A549 (cell line): ENCODE measurements at regions not wholly inside any gene's neighbourhood (a gene's known extent, or its start where the extent isn't known, plus 50 kb on each side); places are given as distances from the start of the nearest gene placed in this dataset.

ENCODE experiments used
- ATAC-seq, 2 experiments: fragments of 200-7000 bp in 1 of 2; fragments of >200 bp in 1 of 2; cut with Nextera tagmentation in 1 of 2; cut with Tn5 transposase in 1 of 2; 3 replicates each; pipeline versions ENCODE4 v1.8.0 to v1.9.1; 2018 to 2020; ENCODE audit warnings: mild to moderate bottlenecking in 1 of 2, moderate library complexity in 1 of 2
- CTCF ChIA-PET: fragments of 300-600 bp; sonication (Branson Sonifier 250); formaldehyde crosslinking; extraction: SDS; loops from one replicate; lab custom pipeline; 2021; ENCODE audit warnings: antibody characterized with exemption, inconsistent platforms; lab: Yijun Ruan, JAX
- POLR2A ChIA-PET: fragments of 350-600 bp; formaldehyde crosslinking; extraction: SDS; loops from one replicate; lab custom pipeline; 2021; ENCODE audit warnings: antibody characterized with exemption, inconsistent platforms; lab: Yijun Ruan, JAX
- DNase-seq, 2 experiments: peaks; one replicate each; pipeline versions ENCODE4 v3.0.0 to v3.0.0-alpha.2; 2011 to 2016; ENCODE audit warnings: low read depth in 1 of 2, low spot score in 1 of 2
- FAIRE-seq: peaks from 2 replicates; lab custom pipeline; 2011; peaks lifted over from hg19 to GRCh38; lab: Jason Lieb, UNC
- H3K27ac ChIP-seq, 2 experiments: fragments of >200 bp; sonication (Bioruptor Twin); formaldehyde crosslinking; 3 replicates each; pipeline ENCODE4 v1.5.1; 2016 to 2017
- H3K4me1 ChIP-seq: fragments of >200 bp; sonication (Bioruptor Twin); formaldehyde crosslinking; 3 replicates; pipeline ENCODE4 v1.6.1; 2016
- H3K4me2 ChIP-seq: fragments of >200 bp; sonication (Bioruptor Twin); formaldehyde crosslinking; 3 replicates; pipeline ENCODE4 v1.6.1; 2016
- H3K4me3 ChIP-seq: fragments of >200 bp; sonication (Bioruptor Twin); formaldehyde crosslinking; 3 replicates; pipeline ENCODE4 v1.5.1; 2016
- H3K9me3 ChIP-seq: fragments of >200 bp; sonication (Bioruptor Twin); formaldehyde crosslinking; 3 replicates; pipeline ENCODE4 v1.6.1; 2016
- CTCF ChIP-seq: fragments of >200 bp; sonication (Bioruptor Twin); formaldehyde crosslinking; IDR thresholded peaks from 3 replicates; pipeline ENCODE4 v1.5.1; 2016
- ELK1 ChIP-seq: fragments of 150-350 bp; IDR thresholded peaks from 2 replicates; pipeline ENCODE4 v1.6.1; 2014; ENCODE audit warnings: low read depth, mild to moderate bottlenecking, low read length
- HOXA7 ChIP-seq: fragments of 250-450 bp; sonication (Bioruptor Pico); IDR thresholded peaks from 2 replicates; pipeline ENCODE4 v1.5.0; 2020; ENCODE audit warnings: mild to moderate bottlenecking, moderate library complexity
- JUNB ChIP-seq: fragments of >200 bp; sonication (Bioruptor Twin); formaldehyde crosslinking; IDR thresholded peaks from 2 replicates; pipeline ENCODE4 v1.6.1; 2016
- KDM1A ChIP-seq: fragments of 200-600 bp; sonication (generic); IDR thresholded peaks from 2 replicates; pipeline ENCODE4 v1.6.1; 2016; ENCODE audit warnings: low read depth, mild to moderate bottlenecking
- RARB ChIP-seq: fragments of 250-450 bp; sonication (Bioruptor Pico); IDR thresholded peaks from 2 replicates; pipeline ENCODE4 v1.8.0; 2021; ENCODE audit warnings: mild to moderate bottlenecking, moderate library complexity
- TFCP2L1 ChIP-seq: fragments of 250-450 bp; sonication (Bioruptor Pico); IDR thresholded peaks from 2 replicates; pipeline ENCODE4 v1.5.0; 2021; ENCODE audit warnings: mild to moderate bottlenecking
- WGBS: methylation state at CpG from one replicate; pipeline ENCODE4 v1.1.6; 2017; ENCODE audit errors: missing lambda C conversion rate; 5-methylcytosine and 5-hydroxymethylcytosine counted together
- TF ChIP-seq, protein P1 (sequence below): IDR thresholded peaks from 2 replicates; pipeline ENCODE4 v1.6.1; 2012; ENCODE audit warnings: low read depth, borderline replicate concordance

DNA sequence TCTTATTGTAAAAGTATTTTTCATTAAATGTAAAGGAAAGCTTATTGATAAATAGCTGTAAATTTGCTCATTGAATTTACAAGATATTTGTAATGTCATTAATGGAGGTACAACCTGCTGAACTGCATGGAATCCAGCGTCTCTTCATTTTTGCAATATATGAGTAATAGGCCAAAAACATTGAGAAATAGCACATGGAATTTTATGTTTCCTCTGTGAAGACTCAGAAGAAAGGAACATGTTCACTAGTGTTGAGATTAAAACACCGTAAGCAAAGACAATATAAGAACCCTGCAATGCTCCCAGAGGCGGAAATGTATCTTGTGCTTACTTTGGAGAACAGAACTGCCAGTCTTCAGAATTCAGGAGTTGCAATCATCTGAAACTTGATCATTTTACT lies 167.6 kb downstream of the ALDH1A2 start:
- ChIA-PET POLR2A (no interaction called here), CTCF (interaction anchor here (0.6 to 1.4 kb wide), 2 partner anchors 37 to 184 kb away, joined by 3 to 6 read pairs; no protein-coding TSS in a partner anchor)
- no peak for FAIRE-seq
- ATAC-seq: no peak
- no peak overlapping the region for H3K27ac ChIP-seq
- DNase-seq: no peak
- H3K4me3 ChIP-seq: no peak overlapping the region
- 76% methylated on average over 3 of the region's 3 CpGs for WGBS
- TF ChIP-seq ELK1 (no peak), CTCF (no peak), KDM1A (no peak), RARB (CRISPR knock-in tag) (no peak), JUNB (no peak)
- TF ChIP-seq, protein P1, sequence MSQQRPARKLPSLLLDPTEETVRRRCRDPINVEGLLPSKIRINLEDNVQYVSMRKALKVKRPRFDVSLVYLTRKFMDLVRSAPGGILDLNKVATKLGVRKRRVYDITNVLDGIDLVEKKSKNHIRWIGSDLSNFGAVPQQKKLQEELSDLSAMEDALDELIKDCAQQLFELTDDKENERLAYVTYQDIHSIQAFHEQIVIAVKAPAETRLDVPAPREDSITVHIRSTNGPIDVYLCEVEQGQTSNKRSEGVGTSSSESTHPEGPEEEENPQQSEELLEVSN: no peak
- H3K4me2 ChIP-seq: no peak overlapping the region
- no peaks in the 10 kb centered on the region for H3K4me1 ChIP-seq
- H3K9me3 ChIP-seq: no peaks in the 10 kb centered on the region

- Histone ChIP-seq H3K9me3 (no peaks in the 10 kb centered on the region), H3K4me3 (no peak overlapping the region), H3K4me1 (no peaks in the 10 kb centered on the region), H3K4me2 (no peak overlapping the region), H3K27ac (no peak overlapping the region)
- DNase-seq: no peak
- no peak for FAIRE-seq
- 3% methylated on average over 1 of the region's 1 CpG for WGBS
- TF ChIP-seq HOXA7 (no peak), TFCP2L1 (CRISPR knock-in tag) (no peak)
- ChIA-PET CTCF (no interaction called here), POLR2A (no interaction called here)
- no peak for ATAC-seq
Measured at GRCh38 chr15:57902155-57902554, 163.4 kb downstream of the ALDH1A2 start.
